ENCODE measurements at regions not wholly inside any gene's neighbourhood (a gene's known extent, or its start where the extent isn't known, plus 50 kb on each side); places are given as distances from the start of the nearest gene placed in this dataset.

DNA sequence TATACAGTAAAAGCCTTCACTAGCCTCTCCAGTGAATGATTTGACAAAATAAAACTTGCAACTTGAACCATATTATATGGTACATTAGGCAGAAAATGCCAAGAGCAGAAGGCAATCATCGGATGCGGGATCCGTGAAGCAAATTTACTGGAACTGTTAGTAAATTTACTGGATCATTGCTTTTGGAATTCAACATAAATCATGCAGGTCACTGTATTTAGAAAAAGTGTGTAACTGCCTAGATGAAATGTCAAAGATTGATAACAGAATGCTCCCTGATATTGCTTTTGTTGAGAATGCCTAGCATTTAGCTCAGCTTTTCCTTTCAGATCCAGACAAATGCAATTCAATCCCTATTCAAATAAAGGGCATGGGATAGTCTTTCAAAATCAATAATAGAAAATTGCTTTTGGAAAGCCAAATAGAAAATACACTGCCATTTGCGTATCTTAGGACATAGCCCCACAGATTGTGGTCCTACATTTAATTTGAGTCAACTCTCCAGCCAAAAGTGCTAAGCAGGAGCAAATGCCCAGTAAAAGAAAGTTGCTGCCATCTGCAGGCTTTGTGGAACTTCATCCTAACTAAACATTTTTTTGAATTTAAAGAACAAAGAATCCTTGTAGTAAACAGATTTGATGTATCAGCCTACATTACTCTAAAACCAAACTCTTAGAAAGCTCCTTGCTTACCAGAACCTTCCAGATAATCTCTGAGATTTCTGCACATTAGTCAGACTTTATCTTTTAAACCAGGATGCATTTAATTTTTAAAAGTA, 109.5 kb upstream of the HSF2 start:
- ATAC-seq (no peak), DNase-seq (no peak)
- Histone ChIP-seq H3K27me3 (no peaks in the 10 kb centered on the region), H3K36me3 (no peaks in the 10 kb centered on the region), H3K4me1 (peaks cover 0 to 4% (median 0%) of the 10 kb centered on the region in 12 donors), H3K9me3 (no peaks in the 10 kb centered on the region), H3K4me3 (no peak overlapping the region), H3K27ac (no peak overlapping the region)
- 80 to 88% (median 85%) methylated on average over 4 of the region's 4 CpGs for WGBS, 4 donors
- intact Hi-C loops (cut with DNase I): loop anchor here in 5 of 10 donors (5.0 to 10.0 kb wide), 3 partner anchors 863 to 1235 kb away; no protein-coding TSS in a partner anchor
- no peak for TF ChIP-seq POLR2A (IDR thresholded peaks at IDR 0.05)
- TF ChIP-seq, protein P1, sequence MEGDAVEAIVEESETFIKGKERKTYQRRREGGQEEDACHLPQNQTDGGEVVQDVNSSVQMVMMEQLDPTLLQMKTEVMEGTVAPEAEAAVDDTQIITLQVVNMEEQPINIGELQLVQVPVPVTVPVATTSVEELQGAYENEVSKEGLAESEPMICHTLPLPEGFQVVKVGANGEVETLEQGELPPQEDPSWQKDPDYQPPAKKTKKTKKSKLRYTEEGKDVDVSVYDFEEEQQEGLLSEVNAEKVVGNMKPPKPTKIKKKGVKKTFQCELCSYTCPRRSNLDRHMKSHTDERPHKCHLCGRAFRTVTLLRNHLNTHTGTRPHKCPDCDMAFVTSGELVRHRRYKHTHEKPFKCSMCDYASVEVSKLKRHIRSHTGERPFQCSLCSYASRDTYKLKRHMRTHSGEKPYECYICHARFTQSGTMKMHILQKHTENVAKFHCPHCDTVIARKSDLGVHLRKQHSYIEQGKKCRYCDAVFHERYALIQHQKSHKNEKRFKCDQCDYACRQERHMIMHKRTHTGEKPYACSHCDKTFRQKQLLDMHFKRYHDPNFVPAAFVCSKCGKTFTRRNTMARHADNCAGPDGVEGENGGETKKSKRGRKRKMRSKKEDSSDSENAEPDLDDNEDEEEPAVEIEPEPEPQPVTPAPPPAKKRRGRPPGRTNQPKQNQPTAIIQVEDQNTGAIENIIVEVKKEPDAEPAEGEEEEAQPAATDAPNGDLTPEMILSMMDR (IDR thresholded peaks at IDR 0.05): peak in 8 of 12 donors; percentile 13 to 48 (median 35)

DNA sequence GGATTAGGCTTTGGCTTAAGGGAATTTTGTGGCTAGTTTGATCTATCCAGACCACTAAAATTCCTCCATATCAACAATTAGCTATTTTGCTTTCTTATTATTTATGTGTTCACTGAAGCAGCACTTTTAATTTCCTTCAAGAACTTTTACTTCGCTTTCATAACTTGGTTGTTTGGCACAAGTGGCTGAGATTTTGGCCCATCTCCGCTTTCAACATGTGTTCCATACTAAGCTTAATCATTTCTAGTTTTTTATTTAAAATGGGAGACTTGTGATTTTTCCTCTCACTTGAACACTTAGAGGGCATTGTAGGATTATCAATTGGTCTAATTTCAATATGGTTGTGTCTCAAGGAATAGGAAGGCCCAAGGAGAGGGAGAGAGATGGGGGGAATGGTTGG, 102.4 kb upstream of the HSF2 start:
- WGBS, 4 donors: 85 to 94% (median 92%) methylated on average over 2 of the region's 2 CpGs
- intact Hi-C loops (cut with DNase I): loop anchor here in 3 of 10 donors (10.0 kb wide), 2 partner anchors 872 to 1242 kb away; no protein-coding TSS in a partner anchor

DNA sequence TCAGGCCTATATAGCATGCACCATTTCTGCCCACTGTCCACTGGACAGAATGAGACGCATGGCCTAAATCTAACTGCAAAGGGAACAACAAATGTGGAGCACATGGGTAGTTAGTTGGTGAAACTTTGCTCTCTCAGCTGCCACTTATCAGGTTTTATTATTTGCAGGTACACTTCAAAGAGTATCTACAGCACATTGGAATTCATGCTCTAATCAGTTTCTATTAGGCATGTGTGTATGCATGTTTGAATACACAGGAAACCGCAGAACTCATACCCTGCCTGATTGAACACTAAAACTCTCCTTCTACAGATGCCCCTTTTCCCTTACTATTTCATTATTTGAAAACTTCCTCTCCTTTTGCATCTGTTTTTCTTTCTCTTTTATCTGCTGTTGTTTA, 97.4 kb upstream of the HSF2 start:
- Histone ChIP-seq H3K9me3 (peaks cover 0 to 14% (median 0%) of the 10 kb centered on the region in 12 donors), H3K36me3 (no peaks in the 10 kb centered on the region), H3K27me3 (no peaks in the 10 kb centered on the region), H3K4me3 (no peak overlapping the region), H3K27ac (no peak overlapping the region), H3K4me1 (no peaks in the 10 kb centered on the region)
- no peak for DNase-seq
- intact Hi-C loops (cut with DNase I): no loop called here
- ATAC-seq: no peak
- 93 to 95% (median 94%) methylated on average over 2 of the region's 2 CpGs for WGBS, 4 donors
- no peak for TF ChIP-seq POLR2A (IDR thresholded peaks at IDR 0.05)
- TF ChIP-seq, protein P1 (IDR thresholded peaks at IDR 0.05): no peak

More for the DNA sequence above, 102.4 kb upstream of the HSF2 start:
- Histone ChIP-seq H3K27me3 (no peaks in the 10 kb centered on the region), H3K27ac (no peak overlapping the region), H3K4me3 (no peak overlapping the region), H3K36me3 (no peaks in the 10 kb centered on the region), H3K9me3 (no peaks in the 10 kb centered on the region), H3K4me1 (no peaks in the 10 kb centered on the region)
- no peak for ATAC-seq
- TF ChIP-seq, protein P1 (IDR thresholded peaks at IDR 0.05): no peak
- no peak for TF ChIP-seq POLR2A (IDR thresholded peaks at IDR 0.05)
- DNase-seq: no peak

DNA sequence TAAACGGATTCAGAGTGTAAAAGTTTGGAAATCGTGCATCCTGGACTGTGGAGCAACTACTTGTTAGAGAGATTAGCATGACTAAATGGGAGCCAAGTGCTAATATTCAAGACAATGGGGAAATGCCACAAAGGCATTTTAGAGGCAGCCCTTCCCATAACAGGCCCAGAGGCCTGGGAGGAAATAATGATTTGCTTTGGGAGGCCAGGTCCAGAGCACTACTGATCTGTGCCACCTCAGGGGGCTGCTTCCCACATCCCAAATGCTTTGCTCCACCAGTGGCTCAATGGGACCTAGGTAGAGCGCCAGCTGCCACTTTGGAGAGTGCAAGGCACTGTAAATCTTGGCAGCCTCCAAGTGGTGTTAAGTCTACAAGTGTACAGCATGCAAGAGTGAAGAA, 91.9 kb upstream of the HSF2 start:
- H3K9me3 ChIP-seq: peaks cover 0 to 25% (median 0%) of the 10 kb centered on the region in 12 donors
- no peaks in the 10 kb centered on the region for H3K4me1 ChIP-seq
- no peak for DNase-seq
- H3K36me3 ChIP-seq: no peaks in the 10 kb centered on the region
- no peak overlapping the region for H3K4me3 ChIP-seq
- no peak overlapping the region for H3K27ac ChIP-seq
- H3K27me3 ChIP-seq: no peaks in the 10 kb centered on the region
- no peak for ATAC-seq
- intact Hi-C loops (cut with DNase I): no loop called here
- TF ChIP-seq, protein P1 (IDR thresholded peaks at IDR 0.05): no peak
- no peak for TF ChIP-seq POLR2A (IDR thresholded peaks at IDR 0.05)
- WGBS, 4 donors: 71 to 82% (median 79%) methylated on average over 3 of the region's 3 CpGs

All from heart left ventricle (tissue), 16 donors.